ENCODE measurements at regions not wholly inside any gene's neighbourhood (a gene's known extent, or its start where the extent isn't known, plus 50 kb on each side); places are given as distances from the start of the nearest gene placed in this dataset.

GRCh38 chr14:104507443-104507842 lies 72.1 kb upstream of the C14orf180 start:
- H3K4me3 ChIP-seq, result no peak overlapping the region
- TF ChIP-seq RHOXF2B (CRISPR knock-in tag; conservative IDR thresholded peaks at IDR 0.05) (no peak), RFX1 (IDR thresholded peaks at IDR 0.05) (peak; percentile 42), POLR2G (IDR thresholded peaks at IDR 0.05; ENCODE audit: low read depth, low read length) (no peak), ZNF140 (CRISPR knock-in tag; IDR thresholded peaks at IDR 0.05) (no peak), C11orf30 (IDR thresholded peaks at IDR 0.05; ENCODE audit: low read depth) (no peak)
- no peaks in the 10 kb centered on the region for H4K20me1 ChIP-seq (replicated peaks; ENCODE audit: control insufficient read depth, insufficient read depth, low read length)
- no TSS peak for BruUV-seq (replicated peaks)
- H3K27me3 ChIP-seq (ENCODE audit: control insufficient read depth in 2 of 2, insufficient read depth in 2 of 2, low read length in 2 of 2), result 0 out of 5 replicates have a peak, but pooled peaks cover 0 to 5% of the 10 kb centered on the region in 2 experiments
- DNase-seq (ENCODE audit: extremely low read depth in 1 of 4, low spot score in 3 of 4) (no peak), ATAC-seq (no peak), FAIRE-seq (no peak)
- intact Hi-C loops (cut with micrococcal nuclease) (no loop called here), in situ Hi-C loops (cut with MboI) (no loop called here)
- H3K9me3 ChIP-seq (replicated peaks; ENCODE audit: control insufficient read depth, insufficient read depth, low read depth, low read length), result no peaks in the 10 kb centered on the region
- H3K4me1 ChIP-seq (replicated peaks in 1 of 2; ENCODE audit: control insufficient read depth in 2 of 2, insufficient read depth in 2 of 2, low read length in 2 of 2), result no peaks in the 10 kb centered on the region
- H3K4me2 ChIP-seq (ENCODE audit: insufficient read depth, low read length), result no peak overlapping the region
- ChIA-PET CTCF (ENCODE audit: low intra/inter-chr PET ratio) (no interaction called here), POLR2A (interaction anchor here (0.6 kb wide), 1 partner anchor 124 kb away, joined by 3 read pairs; no protein-coding TSS in a partner anchor)
- H2AFZ ChIP-seq (ENCODE audit: low read depth, low read length), result no peak overlapping the region
- 0% methylated on average over 5 of the region's 6 CpGs for WGBS (ENCODE audit: insufficient coverage, low coverage, missing lambda C conversion rate)
- H3K36me3 ChIP-seq (ENCODE audit: control insufficient read depth, insufficient read depth, low read length), result no peaks in the 10 kb centered on the region
- H3K79me2 ChIP-seq (ENCODE audit: control insufficient read depth, insufficient read depth, low read length), result no peaks in the 10 kb centered on the region
- no peak overlapping the region for H3K27ac ChIP-seq (ENCODE audit: extremely low read depth, low read depth, low read length)
- H3K9me1 ChIP-seq (ENCODE audit: control insufficient read depth, insufficient read depth, low read length), result no peaks in the 10 kb centered on the region
- no peak overlapping the region for H3K9ac ChIP-seq (ENCODE audit: insufficient read depth in 1 of 2, low read depth in 2 of 2, low read length in 2 of 2)

- H3K9ac ChIP-seq (ENCODE audit: insufficient read depth in 1 of 2, low read depth in 2 of 2, low read length in 2 of 2), result no peak overlapping the region
- H3K4me3 ChIP-seq, result no peak overlapping the region
- H4K20me1 ChIP-seq (replicated peaks; ENCODE audit: control insufficient read depth, insufficient read depth, low read length), result no peaks in the 10 kb centered on the region
- no peak overlapping the region for H3K4me2 ChIP-seq (ENCODE audit: insufficient read depth, low read length)
- no peaks in the 10 kb centered on the region for H3K79me2 ChIP-seq (ENCODE audit: control insufficient read depth, insufficient read depth, low read length)
- ChIA-PET CTCF (ENCODE audit: low intra/inter-chr PET ratio) (interaction anchor here (0.7 kb wide), 1 partner anchor 281 kb away, joined by 9 read pairs; no protein-coding TSS in a partner anchor), POLR2A (interaction anchor here (1.0 to 1.3 kb wide), 3 partner anchors 9 to 341 kb away, joined by 3 to 5 read pairs (median 4); no protein-coding TSS in a partner anchor)
- H3K9me1 ChIP-seq (ENCODE audit: control insufficient read depth, insufficient read depth, low read length), result no peaks in the 10 kb centered on the region
- no TSS peak for BruUV-seq (replicated peaks)
- H3K27me3 ChIP-seq (ENCODE audit: control insufficient read depth in 2 of 2, insufficient read depth in 2 of 2, low read length in 2 of 2), result peaks cover 0 to 16% of the 10 kb centered on the region in 2 experiments; a peak in 1 of 5 replicates
- H3K4me1 ChIP-seq (replicated peaks in 1 of 2; ENCODE audit: control insufficient read depth in 2 of 2, insufficient read depth in 2 of 2, low read length in 2 of 2), result no peaks in the 10 kb centered on the region
- WGBS (ENCODE audit: insufficient coverage, low coverage, missing lambda C conversion rate), result 5% methylated on average over 4 of the region's 12 CpGs
- in situ Hi-C loops (cut with MboI) (no loop called here), intact Hi-C loops (cut with micrococcal nuclease) (no loop called here)
- no peaks in the 10 kb centered on the region for H3K36me3 ChIP-seq (ENCODE audit: control insufficient read depth, insufficient read depth, low read length)
- no peak overlapping the region for H3K27ac ChIP-seq (ENCODE audit: extremely low read depth, low read depth, low read length)
- peak in 2 of 4 experiments; percentile 14 to 18 for DNase-seq (ENCODE audit: extremely low read depth in 1 of 4, low spot score in 3 of 4)
- no peaks in the 10 kb centered on the region for H3K9me3 ChIP-seq (replicated peaks; ENCODE audit: control insufficient read depth, insufficient read depth, low read depth, low read length)
- FAIRE-seq, result no peak
- no peak overlapping the region for H2AFZ ChIP-seq (ENCODE audit: low read depth, low read length)
- ATAC-seq, result peak; percentile 44; the same call in 1 of the 3 replicates
- TF ChIP-seq PKNOX1 (IDR thresholded peaks at IDR 0.05), result no peak
- no peak for TF ChIP-seq STAG1 (CRISPR knock-in tag; IDR thresholded peaks at IDR 0.05; ENCODE audit: borderline replicate concordance)
- TF ChIP-seq ZBTB8A (IDR thresholded peaks at IDR 0.05; ENCODE audit: partially characterized antibody), result no peak
- no peak for TF ChIP-seq BRF1 (IDR thresholded peaks at IDR 0.05; ENCODE audit: borderline replicate concordance, extremely low read depth, insufficient read length)
- no peak for TF ChIP-seq SLC30A9 (CRISPR knock-in tag; IDR thresholded peaks at IDR 0.05)
- 0 out of 6 replicates have a peak, but pooled peaks of 1 of the 3 experiments have one; percentile 5 for TF ChIP-seq CTCF (IDR thresholded peaks at IDR 0.05 in 2 of 3, conservative IDR thresholded peaks at IDR 0.05 in 1 of 3; ENCODE audit: insufficient read depth in 2 of 3, low read depth in 1 of 3, low read length in 3 of 3)
- 0 out of 4 replicates have a peak, but pooled peaks of 1 of the 2 experiments have one; percentile 10 for TF ChIP-seq RAD21 (CRISPR knock-in tag; conservative IDR thresholded peaks at IDR 0.05 in 1 of 2, IDR thresholded peaks at IDR 0.05 in 1 of 2)
- TF ChIP-seq DLX4 (CRISPR knock-in tag; IDR thresholded peaks at IDR 0.05), result no peak
These were observed 69.9 kb upstream of the C14orf180 start for GRCh38 chr14:104509673-104510072.

Measured in K562 (cell line).